OCI-LY7 (cell line): ENCODE measurements at regions not wholly inside any gene's neighbourhood (a gene's known extent, or its start where the extent isn't known, plus 50 kb on each side); places are given as distances from the start of the nearest gene placed in this dataset.

Experiments used
- EZH2phosphoT487 ChIP-seq: fragments of 200-600 bp; sonication (generic); IDR thresholded peaks from 2 replicates; pipeline ENCODE4 v1.6.1; 2018; ENCODE audit warnings: low read depth, borderline replicate concordance, mild to moderate bottlenecking, mixed run types, antibody characterized with exemption, low read length, moderate library complexity, mixed read lengths
- TF ChIP-seq, protein P1 (sequence below): fragments of 200-600 bp; sonication (generic); conservative IDR thresholded peaks from 2 replicates; pipeline ENCODE4 v1.5.1; 2014; ENCODE audit warnings: mild to moderate bottlenecking, antibody characterized with exemption, low read length, moderate library complexity, mixed read lengths

- TF ChIP-seq, protein P1, sequence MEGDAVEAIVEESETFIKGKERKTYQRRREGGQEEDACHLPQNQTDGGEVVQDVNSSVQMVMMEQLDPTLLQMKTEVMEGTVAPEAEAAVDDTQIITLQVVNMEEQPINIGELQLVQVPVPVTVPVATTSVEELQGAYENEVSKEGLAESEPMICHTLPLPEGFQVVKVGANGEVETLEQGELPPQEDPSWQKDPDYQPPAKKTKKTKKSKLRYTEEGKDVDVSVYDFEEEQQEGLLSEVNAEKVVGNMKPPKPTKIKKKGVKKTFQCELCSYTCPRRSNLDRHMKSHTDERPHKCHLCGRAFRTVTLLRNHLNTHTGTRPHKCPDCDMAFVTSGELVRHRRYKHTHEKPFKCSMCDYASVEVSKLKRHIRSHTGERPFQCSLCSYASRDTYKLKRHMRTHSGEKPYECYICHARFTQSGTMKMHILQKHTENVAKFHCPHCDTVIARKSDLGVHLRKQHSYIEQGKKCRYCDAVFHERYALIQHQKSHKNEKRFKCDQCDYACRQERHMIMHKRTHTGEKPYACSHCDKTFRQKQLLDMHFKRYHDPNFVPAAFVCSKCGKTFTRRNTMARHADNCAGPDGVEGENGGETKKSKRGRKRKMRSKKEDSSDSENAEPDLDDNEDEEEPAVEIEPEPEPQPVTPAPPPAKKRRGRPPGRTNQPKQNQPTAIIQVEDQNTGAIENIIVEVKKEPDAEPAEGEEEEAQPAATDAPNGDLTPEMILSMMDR = no peak
- no peak for TF ChIP-seq EZH2phosphoT487
Observed at GRCh38 chr6:40312213-40313015, 274.8 kb downstream of the LRFN2 start.
